GM10248 (cell line): ENCODE measurements at regions not wholly inside any gene's neighbourhood (a gene's known extent, or its start where the extent isn't known, plus 50 kb on each side); places are given as distances from the start of the nearest gene placed in this dataset.

ENCODE experiments used
- CTCF ChIA-PET: fragments of 300-600 bp; sonication (Branson Sonifier 250); formaldehyde crosslinking; extraction: SDS; loops from one replicate; lab custom pipeline; 2021; ENCODE audit warnings: antibody characterized with exemption; lab: Yijun Ruan, JAX
- POLR2A ChIA-PET: fragments of 350-650 bp; sonication (Branson Sonifier 250); formaldehyde crosslinking; extraction: SDS; loops from one replicate; lab custom pipeline; 2020; ENCODE audit warnings: antibody characterized with exemption; lab: Yijun Ruan, JAX
- DNase-seq: peaks from one replicate; pipeline ENCODE4 v3.0.0; 2012; ENCODE audit errors: extremely low spot score
- TF ChIP-seq, protein P1 (sequence below): IDR thresholded peaks from 2 replicates; pipeline ENCODE4 v1.5.1; 2012; ENCODE audit warnings: mild to moderate bottlenecking, low read depth; ENCODE audit errors: extremely low read depth, missing control alignments, control extremely low read depth

DNA sequence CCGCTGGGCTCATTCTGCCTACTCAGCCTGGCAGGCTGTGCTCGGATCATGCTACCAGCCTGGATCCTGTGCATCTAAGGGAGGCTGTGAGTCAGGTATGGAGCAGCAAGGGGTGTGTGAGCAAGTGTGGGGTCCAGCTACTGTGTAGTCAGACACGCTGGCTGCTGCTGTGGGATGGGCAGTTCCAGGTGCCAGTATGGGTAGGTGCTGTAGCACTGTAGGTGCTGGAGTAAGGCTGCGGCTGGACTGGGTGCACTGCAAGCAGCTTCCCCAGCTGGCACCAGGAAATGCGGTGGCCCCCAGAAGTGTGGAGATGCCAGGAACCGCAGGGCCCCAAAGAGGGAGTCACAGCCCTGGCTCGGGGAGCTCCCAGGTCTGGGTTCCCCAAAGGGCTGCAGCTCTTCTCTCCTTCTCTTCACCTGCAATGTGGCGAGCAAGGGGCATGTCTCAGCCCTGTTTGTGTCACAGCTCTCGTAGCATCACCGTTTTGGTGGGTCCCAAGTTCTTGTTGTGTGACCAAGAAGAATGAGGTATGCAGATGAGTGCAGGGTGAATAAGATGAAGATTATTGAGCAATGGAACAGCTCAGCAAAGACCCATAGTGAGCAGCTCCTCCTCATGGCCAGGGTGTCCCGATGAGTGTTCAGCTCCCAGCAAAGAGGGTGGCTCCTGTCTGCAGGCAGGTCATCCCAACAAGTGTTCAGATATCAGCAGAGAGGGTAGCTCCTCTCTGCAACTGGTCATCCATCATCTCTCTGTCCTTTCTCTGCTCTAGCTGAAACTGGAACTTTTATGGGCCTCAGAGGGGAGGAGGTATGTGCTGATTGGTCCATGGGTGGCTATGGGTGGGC lies 462.9 kb downstream of the TBC1D22A start:
- no peak for DNase-seq
- TF ChIP-seq, protein P1, sequence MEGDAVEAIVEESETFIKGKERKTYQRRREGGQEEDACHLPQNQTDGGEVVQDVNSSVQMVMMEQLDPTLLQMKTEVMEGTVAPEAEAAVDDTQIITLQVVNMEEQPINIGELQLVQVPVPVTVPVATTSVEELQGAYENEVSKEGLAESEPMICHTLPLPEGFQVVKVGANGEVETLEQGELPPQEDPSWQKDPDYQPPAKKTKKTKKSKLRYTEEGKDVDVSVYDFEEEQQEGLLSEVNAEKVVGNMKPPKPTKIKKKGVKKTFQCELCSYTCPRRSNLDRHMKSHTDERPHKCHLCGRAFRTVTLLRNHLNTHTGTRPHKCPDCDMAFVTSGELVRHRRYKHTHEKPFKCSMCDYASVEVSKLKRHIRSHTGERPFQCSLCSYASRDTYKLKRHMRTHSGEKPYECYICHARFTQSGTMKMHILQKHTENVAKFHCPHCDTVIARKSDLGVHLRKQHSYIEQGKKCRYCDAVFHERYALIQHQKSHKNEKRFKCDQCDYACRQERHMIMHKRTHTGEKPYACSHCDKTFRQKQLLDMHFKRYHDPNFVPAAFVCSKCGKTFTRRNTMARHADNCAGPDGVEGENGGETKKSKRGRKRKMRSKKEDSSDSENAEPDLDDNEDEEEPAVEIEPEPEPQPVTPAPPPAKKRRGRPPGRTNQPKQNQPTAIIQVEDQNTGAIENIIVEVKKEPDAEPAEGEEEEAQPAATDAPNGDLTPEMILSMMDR, result no peak
- CTCF ChIA-PET, result interaction anchor here (1.3 to 1.6 kb wide), 2 partner anchors 9 to 12 kb away, joined by 4 read pairs; no protein-coding TSS in a partner anchor
- POLR2A ChIA-PET, result no interaction called here
